ENCODE measurements at regions not wholly inside any gene's neighbourhood (a gene's known extent, or its start where the extent isn't known, plus 50 kb on each side); places are given as distances from the start of the nearest gene placed in this dataset.

DNA sequence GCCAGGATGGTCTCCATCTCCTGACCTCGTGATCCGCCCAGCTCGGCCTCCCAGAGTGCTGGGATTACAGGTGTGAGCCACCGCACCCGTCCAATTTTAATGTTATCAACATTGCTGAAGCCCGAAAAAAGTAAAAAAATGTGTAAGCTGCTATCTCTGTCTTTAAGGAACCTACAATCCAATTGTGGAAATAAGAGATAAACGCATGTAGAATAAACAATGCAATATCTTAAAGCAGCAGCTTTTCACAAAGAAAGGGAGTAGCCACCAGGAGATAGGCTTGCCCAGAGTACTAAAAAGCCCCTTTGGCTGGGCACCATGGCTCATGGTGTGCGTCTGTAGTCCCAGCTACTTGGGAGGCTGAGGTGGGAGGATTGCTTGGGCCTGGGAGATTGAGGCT lies 282.9 kb upstream of the LYZL1 start:
- 84% methylated on average over 8 of the region's 8 CpGs for WGBS
- H3K27me3 ChIP-seq (ENCODE audit: control insufficient read depth in 4 of 4, insufficient read depth in 4 of 4, low read length in 3 of 4) = no peaks in the 10 kb centered on the region
- no peak overlapping the region for H3K9ac ChIP-seq (ENCODE audit: low read depth in 1 of 2, low read length in 2 of 2)
- no peaks in the 10 kb centered on the region for H3K4me1 ChIP-seq (ENCODE audit: control insufficient read depth in 4 of 4, insufficient read depth in 4 of 4, low read length in 3 of 4)
- no peaks in the 10 kb centered on the region for H3K9me3 ChIP-seq (ENCODE audit: control insufficient read depth in 4 of 4, low read length in 3 of 4)
- H3K4me3 ChIP-seq (ENCODE audit: low read depth in 1 of 3, low read length in 3 of 3) = no peak overlapping the region
- H3K36me3 ChIP-seq (ENCODE audit: control insufficient read depth in 4 of 4, insufficient read depth in 3 of 4, low read depth in 1 of 4, low read length in 3 of 4) = no peaks in the 10 kb centered on the region
- no peak for TF ChIP-seq TAF1 (conservative IDR thresholded peaks at IDR 0.05)
- TF ChIP-seq, protein P1, sequence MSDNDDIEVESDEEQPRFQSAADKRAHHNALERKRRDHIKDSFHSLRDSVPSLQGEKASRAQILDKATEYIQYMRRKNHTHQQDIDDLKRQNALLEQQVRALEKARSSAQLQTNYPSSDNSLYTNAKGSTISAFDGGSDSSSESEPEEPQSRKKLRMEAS (IDR thresholded peaks at IDR 0.05) = no peak
- TF ChIP-seq YY1 (IDR thresholded peaks at IDR 0.05) = no peak
- TF ChIP-seq, protein P2, sequence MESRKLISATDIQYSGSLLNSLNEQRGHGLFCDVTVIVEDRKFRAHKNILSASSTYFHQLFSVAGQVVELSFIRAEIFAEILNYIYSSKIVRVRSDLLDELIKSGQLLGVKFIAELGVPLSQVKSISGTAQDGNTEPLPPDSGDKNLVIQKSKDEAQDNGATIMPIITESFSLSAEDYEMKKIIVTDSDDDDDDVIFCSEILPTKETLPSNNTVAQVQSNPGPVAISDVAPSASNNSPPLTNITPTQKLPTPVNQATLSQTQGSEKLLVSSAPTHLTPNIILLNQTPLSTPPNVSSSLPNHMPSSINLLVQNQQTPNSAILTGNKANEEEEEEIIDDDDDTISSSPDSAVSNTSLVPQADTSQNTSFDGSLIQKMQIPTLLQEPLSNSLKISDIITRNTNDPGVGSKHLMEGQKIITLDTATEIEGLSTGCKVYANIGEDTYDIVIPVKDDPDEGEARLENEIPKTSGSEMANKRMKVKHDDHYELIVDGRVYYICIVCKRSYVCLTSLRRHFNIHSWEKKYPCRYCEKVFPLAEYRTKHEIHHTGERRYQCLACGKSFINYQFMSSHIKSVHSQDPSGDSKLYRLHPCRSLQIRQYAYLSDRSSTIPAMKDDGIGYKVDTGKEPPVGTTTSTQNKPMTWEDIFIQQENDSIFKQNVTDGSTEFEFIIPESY (IDR thresholded peaks at IDR 0.05) = no peak
- TF ChIP-seq GABPA (IDR thresholded peaks at IDR 0.05 in 1 of 2, conservative IDR thresholded peaks at IDR 0.05 in 1 of 2) = no peak
- no peak for TF ChIP-seq EGR1 (IDR thresholded peaks at IDR 0.05; ENCODE audit: low read depth in 2 of 2)
- TF ChIP-seq JUND (IDR thresholded peaks at IDR 0.05) = no peak
- TF ChIP-seq SP1 (IDR thresholded peaks at IDR 0.05) = no peak
- TF ChIP-seq, protein P3, sequence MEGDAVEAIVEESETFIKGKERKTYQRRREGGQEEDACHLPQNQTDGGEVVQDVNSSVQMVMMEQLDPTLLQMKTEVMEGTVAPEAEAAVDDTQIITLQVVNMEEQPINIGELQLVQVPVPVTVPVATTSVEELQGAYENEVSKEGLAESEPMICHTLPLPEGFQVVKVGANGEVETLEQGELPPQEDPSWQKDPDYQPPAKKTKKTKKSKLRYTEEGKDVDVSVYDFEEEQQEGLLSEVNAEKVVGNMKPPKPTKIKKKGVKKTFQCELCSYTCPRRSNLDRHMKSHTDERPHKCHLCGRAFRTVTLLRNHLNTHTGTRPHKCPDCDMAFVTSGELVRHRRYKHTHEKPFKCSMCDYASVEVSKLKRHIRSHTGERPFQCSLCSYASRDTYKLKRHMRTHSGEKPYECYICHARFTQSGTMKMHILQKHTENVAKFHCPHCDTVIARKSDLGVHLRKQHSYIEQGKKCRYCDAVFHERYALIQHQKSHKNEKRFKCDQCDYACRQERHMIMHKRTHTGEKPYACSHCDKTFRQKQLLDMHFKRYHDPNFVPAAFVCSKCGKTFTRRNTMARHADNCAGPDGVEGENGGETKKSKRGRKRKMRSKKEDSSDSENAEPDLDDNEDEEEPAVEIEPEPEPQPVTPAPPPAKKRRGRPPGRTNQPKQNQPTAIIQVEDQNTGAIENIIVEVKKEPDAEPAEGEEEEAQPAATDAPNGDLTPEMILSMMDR (IDR thresholded peaks at IDR 0.05; ENCODE audit: low read depth, low read length, missing input control) = no peak
- no peak for TF ChIP-seq NR2F2 (IDR thresholded peaks at IDR 0.05)
- TF ChIP-seq HNF4A (conservative IDR thresholded peaks at IDR 0.05) = no peak
- TF ChIP-seq FOXA1 (IDR thresholded peaks at IDR 0.05) = no peak
- TF ChIP-seq RXRA (IDR thresholded peaks at IDR 0.05) = no peak
- TF ChIP-seq HNF4G (IDR thresholded peaks at IDR 0.05) = no peak
- no peak for TF ChIP-seq RAD21 (IDR thresholded peaks at IDR 0.05)
- DNase-seq (ENCODE audit: low spot score) = no peak
- H3K27ac ChIP-seq (ENCODE audit: low read depth in 1 of 2, low read length in 2 of 2) = no peak overlapping the region

DNA sequence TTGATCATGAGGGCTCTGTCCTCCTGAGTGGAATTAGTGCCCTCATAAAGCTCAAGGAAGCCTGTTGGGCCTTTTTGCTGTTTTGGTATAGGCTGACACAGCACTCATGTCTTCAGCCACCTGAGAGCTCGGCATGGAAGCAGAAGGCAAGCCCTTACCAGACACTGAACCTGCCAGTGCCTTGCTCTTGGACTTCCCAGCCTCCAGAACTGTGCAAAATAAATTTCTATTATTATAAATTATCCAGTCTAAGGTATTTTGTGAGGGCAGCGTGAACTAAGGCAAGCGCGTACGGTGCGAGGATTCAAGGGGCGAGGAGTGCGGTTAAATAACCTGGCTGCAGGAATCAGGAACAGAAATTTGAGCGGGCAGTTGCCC lies 281.5 kb upstream of the LYZL1 start:
- Histone ChIP-seq H3K9me3 (ENCODE audit: control insufficient read depth in 4 of 4, low read length in 3 of 4) (no peaks in the 10 kb centered on the region), H3K4me1 (ENCODE audit: control insufficient read depth in 4 of 4, insufficient read depth in 4 of 4, low read length in 3 of 4) (no peaks in the 10 kb centered on the region), H3K4me3 (ENCODE audit: low read depth in 1 of 3, low read length in 3 of 3) (no peak overlapping the region), H3K36me3 (ENCODE audit: control insufficient read depth in 4 of 4, insufficient read depth in 3 of 4, low read depth in 1 of 4, low read length in 3 of 4) (no peaks in the 10 kb centered on the region), H3K27ac (ENCODE audit: low read depth in 1 of 2, low read length in 2 of 2) (no peak overlapping the region), H3K27me3 (ENCODE audit: control insufficient read depth in 4 of 4, insufficient read depth in 4 of 4, low read length in 3 of 4) (no peaks in the 10 kb centered on the region), H3K9ac (ENCODE audit: low read depth in 1 of 2, low read length in 2 of 2) (no peak overlapping the region)
- 91% methylated on average over 9 of the region's 9 CpGs for WGBS
- DNase-seq (ENCODE audit: low spot score) = no peak
- TF ChIP-seq FOXA2 (IDR thresholded peaks at IDR 0.05) = no peak
- TF ChIP-seq, protein P4, sequence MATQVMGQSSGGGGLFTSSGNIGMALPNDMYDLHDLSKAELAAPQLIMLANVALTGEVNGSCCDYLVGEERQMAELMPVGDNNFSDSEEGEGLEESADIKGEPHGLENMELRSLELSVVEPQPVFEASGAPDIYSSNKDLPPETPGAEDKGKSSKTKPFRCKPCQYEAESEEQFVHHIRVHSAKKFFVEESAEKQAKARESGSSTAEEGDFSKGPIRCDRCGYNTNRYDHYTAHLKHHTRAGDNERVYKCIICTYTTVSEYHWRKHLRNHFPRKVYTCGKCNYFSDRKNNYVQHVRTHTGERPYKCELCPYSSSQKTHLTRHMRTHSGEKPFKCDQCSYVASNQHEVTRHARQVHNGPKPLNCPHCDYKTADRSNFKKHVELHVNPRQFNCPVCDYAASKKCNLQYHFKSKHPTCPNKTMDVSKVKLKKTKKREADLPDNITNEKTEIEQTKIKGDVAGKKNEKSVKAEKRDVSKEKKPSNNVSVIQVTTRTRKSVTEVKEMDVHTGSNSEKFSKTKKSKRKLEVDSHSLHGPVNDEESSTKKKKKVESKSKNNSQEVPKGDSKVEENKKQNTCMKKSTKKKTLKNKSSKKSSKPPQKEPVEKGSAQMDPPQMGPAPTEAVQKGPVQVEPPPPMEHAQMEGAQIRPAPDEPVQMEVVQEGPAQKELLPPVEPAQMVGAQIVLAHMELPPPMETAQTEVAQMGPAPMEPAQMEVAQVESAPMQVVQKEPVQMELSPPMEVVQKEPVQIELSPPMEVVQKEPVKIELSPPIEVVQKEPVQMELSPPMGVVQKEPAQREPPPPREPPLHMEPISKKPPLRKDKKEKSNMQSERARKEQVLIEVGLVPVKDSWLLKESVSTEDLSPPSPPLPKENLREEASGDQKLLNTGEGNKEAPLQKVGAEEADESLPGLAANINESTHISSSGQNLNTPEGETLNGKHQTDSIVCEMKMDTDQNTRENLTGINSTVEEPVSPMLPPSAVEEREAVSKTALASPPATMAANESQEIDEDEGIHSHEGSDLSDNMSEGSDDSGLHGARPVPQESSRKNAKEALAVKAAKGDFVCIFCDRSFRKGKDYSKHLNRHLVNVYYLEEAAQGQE (IDR thresholded peaks at IDR 0.05) = no peak
- no peak for TF ChIP-seq GABPA (IDR thresholded peaks at IDR 0.05 in 1 of 2, conservative IDR thresholded peaks at IDR 0.05 in 1 of 2)
- TF ChIP-seq NR2F2 (IDR thresholded peaks at IDR 0.05) = no peak
- TF ChIP-seq, protein P2 (IDR thresholded peaks at IDR 0.05) = no peak
- no peak for TF ChIP-seq JUND (IDR thresholded peaks at IDR 0.05)
- no peak for TF ChIP-seq FOXA1 (IDR thresholded peaks at IDR 0.05)
- TF ChIP-seq RAD21 (IDR thresholded peaks at IDR 0.05) = no peak
- TF ChIP-seq EGR1 (IDR thresholded peaks at IDR 0.05; ENCODE audit: low read depth in 2 of 2) = no peak
- TF ChIP-seq YY1 (IDR thresholded peaks at IDR 0.05) = no peak
- no peak for TF ChIP-seq HNF4A (conservative IDR thresholded peaks at IDR 0.05)
- TF ChIP-seq, protein P5, sequence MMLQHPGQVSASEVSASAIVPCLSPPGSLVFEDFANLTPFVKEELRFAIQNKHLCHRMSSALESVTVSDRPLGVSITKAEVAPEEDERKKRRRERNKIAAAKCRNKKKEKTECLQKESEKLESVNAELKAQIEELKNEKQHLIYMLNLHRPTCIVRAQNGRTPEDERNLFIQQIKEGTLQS (IDR thresholded peaks at IDR 0.05) = no peak
- TF ChIP-seq RXRA (IDR thresholded peaks at IDR 0.05) = no peak
